ENCODE measurements at regions not wholly inside any gene's neighbourhood (a gene's known extent, or its start where the extent isn't known, plus 50 kb on each side); places are given as distances from the start of the nearest gene placed in this dataset.

GRCh38 chr7:97466071-97466470 lies 265.8 kb upstream of the TAC1 start:
- no peak for TF ChIP-seq CTCF (conservative IDR thresholded peaks at IDR 0.05; ENCODE audit: low read length)
- no peak for DNase-seq (ENCODE audit: low read depth)

GRCh38 chr7:97466999-97467740 lies 264.7 kb upstream of the TAC1 start:
- no peak for DNase-seq (ENCODE audit: low read depth)
- TF ChIP-seq CTCF (conservative IDR thresholded peaks at IDR 0.05; ENCODE audit: low read length), result no peak
- no peak overlapping the region for H3K4me3 ChIP-seq (ENCODE audit: low read length)

More at GRCh38 chr7:97466071-97466470, 265.8 kb upstream of the TAC1 start:
- no peak overlapping the region for H3K4me3 ChIP-seq (ENCODE audit: low read length)

- no peak for TF ChIP-seq CTCF (conservative IDR thresholded peaks at IDR 0.05; ENCODE audit: low read length)
- DNase-seq (ENCODE audit: low read depth), result no peak
- no peak overlapping the region for H3K4me3 ChIP-seq (ENCODE audit: low read length)
These were observed 263.4 kb upstream of the TAC1 start for GRCh38 chr7:97468493-97468892.

- no peak for TF ChIP-seq CTCF (conservative IDR thresholded peaks at IDR 0.05; ENCODE audit: low read length)
- no peak for DNase-seq (ENCODE audit: low read depth)
- no peak overlapping the region for H3K4me3 ChIP-seq (ENCODE audit: low read length)
These were observed 261.2 kb upstream of the TAC1 start for GRCh38 chr7:97470726-97471125.

- H3K4me3 ChIP-seq (ENCODE audit: low read length), result no peak overlapping the region
- DNase-seq (ENCODE audit: low read depth), result no peak
- TF ChIP-seq CTCF (conservative IDR thresholded peaks at IDR 0.05; ENCODE audit: low read length), result no peak
These were observed 260.4 kb upstream of the TAC1 start for GRCh38 chr7:97471491-97471890.

- no peak for DNase-seq (ENCODE audit: low read depth)
- TF ChIP-seq CTCF (conservative IDR thresholded peaks at IDR 0.05; ENCODE audit: low read length), result no peak
- no peak overlapping the region for H3K4me3 ChIP-seq (ENCODE audit: low read length)
These were observed 252.1 kb upstream of the TAC1 start for GRCh38 chr7:97479740-97480290.

- H3K4me3 ChIP-seq (ENCODE audit: low read length), result no peak overlapping the region
- no peak for TF ChIP-seq CTCF (conservative IDR thresholded peaks at IDR 0.05; ENCODE audit: low read length)
- no peak for DNase-seq (ENCODE audit: low read depth)
These were observed 251.0 kb upstream of the TAC1 start for GRCh38 chr7:97480772-97481390.
